Karpas-422 (cell line): ENCODE measurements at regions not wholly inside any gene's neighbourhood (a gene's known extent, or its start where the extent isn't known, plus 50 kb on each side); places are given as distances from the start of the nearest gene placed in this dataset.

ENCODE experiments used
- DNase-seq: peaks from one replicate; pipeline ENCODE4 v3.0.0-alpha.2; 2015
- H2AFZ ChIP-seq: fragments of 200-600 bp; sonication (generic); 2 replicates; pipeline ENCODE4 v1.6.1; 2014; ENCODE audit warnings: antibody characterized with exemption, low read length, mixed read lengths
- H3K27ac ChIP-seq: fragments of 200-600 bp; sonication (generic); 2 replicates; pipeline ENCODE4 v1.5.1; 2014; ENCODE audit warnings: mild to moderate bottlenecking, low read length, moderate library complexity
- H3K27me3 ChIP-seq: fragments of 200-600 bp; sonication (generic); 2 replicates; pipeline ENCODE4 v1.6.1; 2014; ENCODE audit warnings: low read length, mixed read lengths
- H3K36me3 ChIP-seq: fragments of 200-600 bp; sonication (generic); 2 replicates; pipeline ENCODE4 v1.6.1; 2014; ENCODE audit warnings: low read length, mixed read lengths; ENCODE audit not compliant: insufficient read depth
- H3K4me1 ChIP-seq: fragments of 200-600 bp; sonication (generic); 2 replicates; pipeline ENCODE4 v1.6.1; 2014; ENCODE audit warnings: mild to moderate bottlenecking, low read length, mixed read lengths
- H3K4me2 ChIP-seq: fragments of 200-600 bp; sonication (generic); 2 replicates; pipeline ENCODE4 v1.6.1; 2014; ENCODE audit warnings: low read length, low read depth, mild to moderate bottlenecking; ENCODE audit not compliant: poor library complexity, severe bottlenecking
- H3K4me3 ChIP-seq: fragments of 200-600 bp; sonication (generic); 2 replicates; pipeline ENCODE4 v1.5.1; 2014; ENCODE audit warnings: mild to moderate bottlenecking, antibody characterized with exemption, low read length, mixed read lengths
- H3K79me2 ChIP-seq: fragments of 200-600 bp; sonication (generic); 2 replicates; pipeline ENCODE4 v1.6.1; 2014; ENCODE audit warnings: mild to moderate bottlenecking, low read length, mixed read lengths
- H3K9ac ChIP-seq: fragments of 200-600 bp; sonication (generic); 2 replicates; pipeline ENCODE4 v1.6.0; 2014; ENCODE audit warnings: low read length
- H3K9me2 ChIP-seq: fragments of 200-600 bp; sonication (generic), shearing (Covaris generic); replicated peaks from 2 replicates; pipeline ENCODE4 v1.6.0; 2014; ENCODE audit warnings: mild to moderate bottlenecking, low read length, moderate library complexity; ENCODE audit not compliant: insufficient read depth
- H3K9me3 ChIP-seq: fragments of 300-700, 200-600 bp; sonication (generic); 2 replicates; pipeline ENCODE4 v1.6.1; 2014; ENCODE audit warnings: low read length, mixed read lengths
- H4K20me1 ChIP-seq: fragments of 200-600 bp; sonication (generic); 2 replicates; pipeline ENCODE4 v1.6.1; 2014; ENCODE audit warnings: mild to moderate bottlenecking, antibody characterized with exemption, low read length, low read depth; ENCODE audit not compliant: insufficient read depth

DNA sequence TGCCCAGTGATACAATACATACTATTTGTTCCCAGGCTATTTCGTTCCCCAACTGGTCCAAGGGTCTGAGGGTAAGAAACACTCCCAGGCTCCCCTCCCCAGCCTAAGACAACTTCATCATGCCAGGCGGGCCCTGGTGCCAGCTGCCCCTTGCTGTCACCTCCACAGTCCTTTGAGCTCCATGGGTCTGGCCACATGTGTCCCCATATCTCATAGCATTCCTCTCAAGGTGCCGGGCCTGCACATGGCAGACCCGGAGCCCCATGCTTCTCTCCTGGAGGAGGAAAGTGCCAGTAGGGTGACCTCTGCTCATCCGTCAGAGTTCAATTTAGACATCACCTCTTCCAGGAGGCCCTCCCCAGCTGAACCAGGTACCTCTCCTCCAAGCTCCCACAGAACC lies 120.5 kb downstream of the C5orf15 start:
- H3K27ac ChIP-seq: no peak overlapping the region
- peaks cover 3% of the 10 kb centered on the region; the same call in 1 of the 2 replicates for H3K4me1 ChIP-seq
- H3K4me2 ChIP-seq: no peak overlapping the region

DNA sequence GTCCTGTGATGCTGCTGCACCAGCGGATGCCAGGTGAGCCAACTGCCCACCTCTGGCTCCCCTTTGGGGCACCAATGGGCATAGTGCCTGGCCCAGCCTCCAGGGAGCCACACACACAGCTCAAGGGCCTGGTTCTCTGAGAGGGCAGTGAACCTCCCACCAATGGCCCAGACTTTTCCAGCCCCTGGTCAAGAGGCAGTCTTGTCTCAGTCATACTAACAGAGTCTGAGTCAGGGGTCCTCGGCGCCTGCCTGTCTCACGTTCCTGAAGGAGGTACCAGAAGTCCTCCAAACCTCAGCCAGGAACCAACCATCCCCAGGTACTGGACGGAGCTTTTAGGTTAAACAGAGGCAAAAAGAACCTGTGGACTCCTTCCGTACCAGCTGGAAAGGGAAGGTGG lies 121.1 kb downstream of the C5orf15 start:
- Histone ChIP-seq H4K20me1 (no peaks in the 10 kb centered on the region), H3K36me3 (no peaks in the 10 kb centered on the region), H2AFZ (no peak overlapping the region), H3K9me3 (no peaks in the 10 kb centered on the region), H3K9me2 (no peaks in the 10 kb centered on the region), H3K4me3 (no peak overlapping the region), H3K27ac (no peak overlapping the region), H3K4me2 (no peak overlapping the region), H3K9ac (no peak overlapping the region), H3K79me2 (no peaks in the 10 kb centered on the region), H3K27me3 (no peaks in the 10 kb centered on the region), H3K4me1 (peaks cover 3% of the 10 kb centered on the region; the same call in 1 of the 2 replicates)
- no peak for DNase-seq

More for the DNA sequence above, 120.5 kb downstream of the C5orf15 start:
- Histone ChIP-seq H3K36me3 (no peaks in the 10 kb centered on the region), H3K27me3 (no peaks in the 10 kb centered on the region), H3K79me2 (no peaks in the 10 kb centered on the region), H3K9me3 (no peaks in the 10 kb centered on the region), H3K9me2 (no peaks in the 10 kb centered on the region), H4K20me1 (no peaks in the 10 kb centered on the region), H3K9ac (no peak overlapping the region), H2AFZ (no peak overlapping the region), H3K4me3 (no peak overlapping the region)
- no peak for DNase-seq

DNA sequence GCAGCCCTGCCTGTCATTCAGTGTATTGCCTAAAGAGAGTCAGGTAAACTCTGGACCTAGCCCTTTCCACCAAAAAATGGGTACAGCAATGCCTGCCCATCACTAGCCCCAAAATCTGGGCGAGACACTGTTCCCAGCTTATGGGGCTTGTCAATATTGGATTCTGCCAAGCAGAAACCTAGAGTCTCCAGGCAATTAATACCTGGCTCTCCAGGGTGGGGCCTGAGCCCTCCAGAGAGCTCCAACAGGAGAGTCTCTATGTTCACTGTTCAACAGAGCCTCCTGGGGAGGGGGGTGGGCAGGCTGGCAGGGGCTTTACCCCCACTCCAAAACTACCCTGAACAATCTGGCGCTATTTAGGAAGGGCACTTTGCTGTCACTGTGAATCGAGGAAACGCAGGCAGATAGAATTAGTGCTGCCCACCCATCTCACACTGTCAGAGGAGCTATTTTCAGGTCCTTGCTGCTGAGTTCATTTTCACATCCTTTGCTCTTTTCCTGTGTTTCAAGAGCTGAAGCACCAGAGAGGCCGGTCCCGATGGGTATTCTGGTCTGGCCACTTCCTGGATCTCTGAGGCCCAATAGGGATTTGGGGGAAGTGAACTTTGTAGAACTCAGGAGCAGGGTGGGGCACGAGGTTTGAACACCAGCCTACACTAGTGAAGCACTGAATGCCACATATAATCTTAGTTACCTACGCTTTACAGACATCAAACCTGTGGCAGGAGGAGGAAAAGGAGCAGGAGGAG lies 121.8 kb downstream of the C5orf15 start:
- no peak for DNase-seq

GRCh38 chr5:133845271-133845670 lies 123.2 kb downstream of the C5orf15 start:
- Histone ChIP-seq H3K27ac (no peak overlapping the region), H3K4me1 (peaks cover 3% of the 10 kb centered on the region; the same call in 1 of the 2 replicates)

More for the DNA sequence above, 121.8 kb downstream of the C5orf15 start:
- Histone ChIP-seq H3K9me2 (no peaks in the 10 kb centered on the region), H3K4me3 (no peak overlapping the region), H4K20me1 (no peaks in the 10 kb centered on the region), H3K36me3 (no peaks in the 10 kb centered on the region), H3K9ac (no peak overlapping the region), H3K79me2 (no peaks in the 10 kb centered on the region), H3K9me3 (no peaks in the 10 kb centered on the region), H3K4me2 (no peak overlapping the region), H3K4me1 (peaks cover 3% of the 10 kb centered on the region; the same call in 1 of the 2 replicates), H2AFZ (no peak overlapping the region), H3K27ac (no peak overlapping the region), H3K27me3 (no peaks in the 10 kb centered on the region)

DNA sequence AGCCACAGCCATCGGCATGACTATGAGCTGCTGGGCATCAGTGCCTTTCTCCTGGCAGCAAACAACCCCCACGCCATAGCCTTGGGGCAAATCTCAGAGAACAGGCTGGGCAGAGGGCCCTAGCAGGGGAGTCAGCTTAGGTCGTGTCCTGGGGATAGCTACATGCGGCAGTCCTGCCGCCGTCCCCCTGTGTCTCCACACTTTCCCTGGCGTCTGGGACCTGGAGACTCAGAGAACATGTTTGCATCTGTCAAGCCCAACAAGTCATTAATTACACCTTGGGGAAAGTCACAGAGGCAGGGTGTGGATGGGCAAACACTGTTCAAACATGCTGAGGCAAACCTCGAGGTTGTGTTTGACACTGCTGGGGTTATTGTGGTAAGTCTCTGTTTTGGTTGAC lies 123.6 kb downstream of the C5orf15 start:
- Histone ChIP-seq H4K20me1 (no peaks in the 10 kb centered on the region), H3K4me2 (no peak overlapping the region), H3K4me1 (peaks cover 3% of the 10 kb centered on the region; the same call in 1 of the 2 replicates), H3K27me3 (no peaks in the 10 kb centered on the region), H3K79me2 (no peaks in the 10 kb centered on the region), H3K9ac (no peak overlapping the region), H2AFZ (no peak overlapping the region), H3K9me3 (no peaks in the 10 kb centered on the region), H3K4me3 (no peak overlapping the region), H3K36me3 (no peaks in the 10 kb centered on the region), H3K27ac (no peak overlapping the region), H3K9me2 (no peaks in the 10 kb centered on the region)
- DNase-seq: no peak

More at GRCh38 chr5:133845271-133845670, 123.2 kb downstream of the C5orf15 start:
- H3K36me3 ChIP-seq: no peaks in the 10 kb centered on the region
- no peak overlapping the region for H3K9ac ChIP-seq
- H2AFZ ChIP-seq: no peak overlapping the region
- H3K9me2 ChIP-seq: no peaks in the 10 kb centered on the region
- DNase-seq: no peak
- no peaks in the 10 kb centered on the region for H3K79me2 ChIP-seq
- no peaks in the 10 kb centered on the region for H3K27me3 ChIP-seq
- H4K20me1 ChIP-seq: no peaks in the 10 kb centered on the region
- no peak overlapping the region for H3K4me2 ChIP-seq
- no peaks in the 10 kb centered on the region for H3K9me3 ChIP-seq
- no peak overlapping the region for H3K4me3 ChIP-seq

DNA sequence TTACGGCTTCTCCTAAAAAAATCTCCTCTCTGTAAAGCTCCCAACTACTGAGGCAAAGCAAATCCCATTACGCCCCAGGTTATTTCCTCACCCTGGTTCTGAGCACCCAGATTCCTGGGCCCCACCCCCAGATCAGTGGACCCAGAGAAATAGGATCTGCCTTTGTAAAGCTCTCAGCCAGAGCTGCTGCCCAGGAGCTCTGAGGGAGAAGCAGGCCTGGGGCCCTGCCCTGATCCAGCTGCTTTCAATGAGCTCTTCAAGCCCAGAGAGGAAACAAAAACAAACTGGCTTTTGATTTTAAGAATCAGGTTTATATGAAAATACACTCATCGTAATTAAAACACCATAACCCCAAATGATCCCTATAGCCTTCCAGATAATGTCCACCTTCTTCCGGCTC lies 124.5 kb downstream of the C5orf15 start:
- H3K4me1 ChIP-seq: peaks cover 3% of the 10 kb centered on the region; the same call in 1 of the 2 replicates
- H3K9me2 ChIP-seq: no peaks in the 10 kb centered on the region
- H3K27me3 ChIP-seq: no peaks in the 10 kb centered on the region
- no peak overlapping the region for H3K9ac ChIP-seq
- no peaks in the 10 kb centered on the region for H3K79me2 ChIP-seq
- no peaks in the 10 kb centered on the region for H4K20me1 ChIP-seq
- no peak overlapping the region for H3K4me2 ChIP-seq
- no peaks in the 10 kb centered on the region for H3K9me3 ChIP-seq
- no peak overlapping the region for H3K27ac ChIP-seq
- H2AFZ ChIP-seq: no peak overlapping the region
- no peak overlapping the region for H3K4me3 ChIP-seq
- DNase-seq: no peak
- H3K36me3 ChIP-seq: no peaks in the 10 kb centered on the region

- Histone ChIP-seq H3K4me3 (no peak overlapping the region), H4K20me1 (no peaks in the 10 kb centered on the region), H3K9ac (no peak overlapping the region), H3K9me3 (no peaks in the 10 kb centered on the region), H3K27ac (no peak overlapping the region), H3K27me3 (no peaks in the 10 kb centered on the region), H3K36me3 (no peaks in the 10 kb centered on the region), H3K9me2 (no peaks in the 10 kb centered on the region), H3K4me1 (peaks cover 3% of the 10 kb centered on the region; the same call in 1 of the 2 replicates), H3K79me2 (no peaks in the 10 kb centered on the region), H3K4me2 (no peak overlapping the region), H2AFZ (no peak overlapping the region)
- DNase-seq: no peak
These were observed 125.4 kb downstream of the C5orf15 start for GRCh38 chr5:133842846-133843611.
